Gastrocnemius medialis (tissue), 4 donors: ENCODE measurements at regions not wholly inside any gene's neighbourhood (a gene's known extent, or its start where the extent isn't known, plus 50 kb on each side); places are given as distances from the start of the nearest gene placed in this dataset.

Experiments used
- ATAC-seq, 2 donors: fragments of 150-250 bp; one replicate each; pipeline ENCODE4 v1.9.1; 2016
- DNase-seq, 2 donors: peaks; one replicate each; pipeline ENCODE4 v3.0.0-alpha.2; 2019
- H3K27ac ChIP-seq, 4 donors: fragments of 200-600 bp; sonication (generic); 1 replicate in 1 of 4; 2 replicates in 3 of 4; pipeline ENCODE4 v1.5.1; 2016 to 2018; ENCODE audit warnings: mild to moderate bottlenecking in 2 of 4, moderate library complexity in 1 of 4
- H3K27me3 ChIP-seq, 3 donors: fragments of 200-600 bp; sonication (generic) in 2 of 3; 1 replicate in 1 of 3; 2 replicates in 2 of 3; pipeline versions ENCODE4 v1.5.1 to v1.6.0; 2016 to 2019; ENCODE audit warnings: mild to moderate bottlenecking in 1 of 3, moderate library complexity in 1 of 3
- H3K36me3 ChIP-seq, 2 donors: fragments of 200-600 bp; sonication (generic) in 1 of 2; one replicate each; pipeline ENCODE4 v1.5.1; 2017 to 2018
- H3K4me1 ChIP-seq, 2 donors: fragments of 200-600 bp; sonication (generic) in 1 of 2; one replicate each; pipeline ENCODE4 v1.5.1; 2016 to 2017; ENCODE audit warnings: mild to moderate bottlenecking in 2 of 2
- H3K4me3 ChIP-seq, 4 donors: fragments of 200-600 bp; sonication (generic) in 3 of 4; 1 replicate in 1 of 4; 2 replicates in 3 of 4; pipeline ENCODE4 v1.5.1; 2016 to 2019; ENCODE audit warnings: mild to moderate bottlenecking in 2 of 4
- H3K9me3 ChIP-seq, 3 donors: fragments of 200-600 bp; sonication (generic) in 2 of 3; 1 replicate in 1 of 3; 2 replicates in 2 of 3; pipeline ENCODE4 v1.5.1; 2016 to 2019
- POLR2A ChIP-seq, 2 donors: fragments of 450-650 bp; IDR thresholded peaks; one replicate each; pipeline ENCODE4 v1.6.1; 2017; ENCODE audit warnings: antibody characterized with exemption in 2 of 2, mild to moderate bottlenecking in 2 of 2, moderate library complexity in 2 of 2
- in situ Hi-C, 4 donors: fragments of 200-750 bp; cut with MboI; loops; one replicate each; pipeline versions ENCODE4 v1.15.0 to v1.8.0; 2017; ENCODE audit warnings: low sequenced_read_pairs in 4 of 4
- intact Hi-C: fragments of 100-400 bp; cut with DNase I; formaldehyde crosslinking; loops from one replicate; pipeline ENCODE4 v1.15.1; 2023; ENCODE audit warnings: low total_unique reads
- TF ChIP-seq, protein P1 (sequence below), 5 experiments: fragments of 450-650 bp in 3 of 5; fragments of 200-600 bp in 2 of 5; sonication (generic) in 2 of 5; IDR thresholded peaks in 4 of 5; conservative IDR thresholded peaks in 1 of 5; 1 replicate in 4 of 5; 2 replicates in 1 of 5; pipeline ENCODE4 v1.5.1; 2016 to 2019; ENCODE audit warnings: antibody characterized with exemption in 5 of 5, mild to moderate bottlenecking in 3 of 5, moderate library complexity in 3 of 5

DNA sequence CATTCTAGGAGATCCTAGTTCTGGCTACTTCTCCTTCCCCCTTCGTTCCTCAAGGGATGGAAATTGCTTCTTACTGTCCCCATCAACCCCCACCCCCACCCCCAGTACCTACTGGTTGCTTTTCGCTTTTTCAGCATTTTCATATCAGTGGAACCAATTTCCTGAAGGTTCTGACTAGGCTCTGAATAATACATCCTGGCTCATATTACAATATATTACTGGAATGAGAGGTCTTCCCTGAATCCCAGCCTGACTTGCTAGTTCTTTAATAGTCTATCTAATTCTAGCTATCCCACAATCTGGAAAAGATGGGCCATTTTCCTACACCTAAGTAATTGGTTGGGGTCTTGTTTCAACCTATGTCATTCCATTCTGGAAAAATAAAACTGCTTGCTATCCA lies 207.4 kb downstream of the COG6 start:
- no peaks in the 10 kb centered on the region for H3K4me1 ChIP-seq
- DNase-seq (no peak), ATAC-seq (no peak)
- no peak overlapping the region for H3K27ac ChIP-seq
- in situ Hi-C loops (no loop called here), intact Hi-C loops (no loop called here)
- H3K36me3 ChIP-seq: no peaks in the 10 kb centered on the region
- H3K9me3 ChIP-seq: no peaks in the 10 kb centered on the region
- H3K27me3 ChIP-seq: no peaks in the 10 kb centered on the region
- no peak overlapping the region for H3K4me3 ChIP-seq
- TF ChIP-seq, protein P1, sequence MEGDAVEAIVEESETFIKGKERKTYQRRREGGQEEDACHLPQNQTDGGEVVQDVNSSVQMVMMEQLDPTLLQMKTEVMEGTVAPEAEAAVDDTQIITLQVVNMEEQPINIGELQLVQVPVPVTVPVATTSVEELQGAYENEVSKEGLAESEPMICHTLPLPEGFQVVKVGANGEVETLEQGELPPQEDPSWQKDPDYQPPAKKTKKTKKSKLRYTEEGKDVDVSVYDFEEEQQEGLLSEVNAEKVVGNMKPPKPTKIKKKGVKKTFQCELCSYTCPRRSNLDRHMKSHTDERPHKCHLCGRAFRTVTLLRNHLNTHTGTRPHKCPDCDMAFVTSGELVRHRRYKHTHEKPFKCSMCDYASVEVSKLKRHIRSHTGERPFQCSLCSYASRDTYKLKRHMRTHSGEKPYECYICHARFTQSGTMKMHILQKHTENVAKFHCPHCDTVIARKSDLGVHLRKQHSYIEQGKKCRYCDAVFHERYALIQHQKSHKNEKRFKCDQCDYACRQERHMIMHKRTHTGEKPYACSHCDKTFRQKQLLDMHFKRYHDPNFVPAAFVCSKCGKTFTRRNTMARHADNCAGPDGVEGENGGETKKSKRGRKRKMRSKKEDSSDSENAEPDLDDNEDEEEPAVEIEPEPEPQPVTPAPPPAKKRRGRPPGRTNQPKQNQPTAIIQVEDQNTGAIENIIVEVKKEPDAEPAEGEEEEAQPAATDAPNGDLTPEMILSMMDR (IDR thresholded peaks at IDR 0.05 in 4 of 5, conservative IDR thresholded peaks at IDR 0.05 in 1 of 5): no peak
- no peak for TF ChIP-seq POLR2A (IDR thresholded peaks at IDR 0.05)

DNA sequence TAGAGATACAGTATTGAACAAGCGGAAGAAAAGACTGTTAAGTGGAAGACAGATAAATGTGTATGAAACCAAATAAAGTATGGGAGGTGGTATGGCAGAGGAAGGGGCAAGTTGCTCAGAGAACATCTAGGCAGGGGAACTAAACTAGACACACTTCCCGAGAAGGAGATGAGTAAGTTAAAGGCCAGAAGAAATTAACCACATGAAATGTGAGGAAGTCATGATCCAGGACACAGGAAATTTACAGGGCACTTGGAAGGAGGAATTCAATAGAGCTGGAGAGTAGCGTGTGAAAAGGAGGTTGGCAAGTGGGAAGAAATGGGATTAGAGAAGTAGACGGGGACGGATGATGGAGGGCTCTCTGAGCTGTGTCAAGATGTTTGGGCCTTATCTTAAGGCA lies 208.8 kb downstream of the COG6 start:
- ATAC-seq: no peak
- H3K36me3 ChIP-seq: no peaks in the 10 kb centered on the region
- no peaks in the 10 kb centered on the region for H3K9me3 ChIP-seq
- in situ Hi-C loops: no loop called here
- no peaks in the 10 kb centered on the region for H3K4me1 ChIP-seq
- TF ChIP-seq, protein P1 (IDR thresholded peaks at IDR 0.05 in 4 of 5, conservative IDR thresholded peaks at IDR 0.05 in 1 of 5): no peak
- no peak for TF ChIP-seq POLR2A (IDR thresholded peaks at IDR 0.05)
- no peak overlapping the region for H3K4me3 ChIP-seq
- intact Hi-C loops: no loop called here
- H3K27me3 ChIP-seq: no peaks in the 10 kb centered on the region
- no peak for DNase-seq
- no peak overlapping the region for H3K27ac ChIP-seq

DNA sequence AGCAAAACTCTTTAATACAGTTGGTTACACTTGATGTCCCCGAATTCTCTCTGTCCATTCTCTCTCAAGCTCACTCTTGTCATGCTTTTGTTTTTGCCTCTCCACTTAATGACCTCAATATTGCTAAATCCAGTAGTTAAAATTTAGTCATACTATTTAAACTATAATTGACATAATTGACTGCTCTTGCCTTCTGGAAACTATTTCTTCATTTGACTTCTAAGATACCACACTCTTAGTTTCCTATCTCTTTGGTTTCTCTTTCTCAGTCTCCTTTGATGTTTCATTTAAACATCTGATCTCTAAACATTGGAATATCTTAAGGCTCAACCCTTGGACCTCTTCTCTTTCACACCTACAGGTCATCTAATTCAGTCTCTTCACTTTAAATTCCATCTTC lies 211.3 kb downstream of the COG6 start:
- DNase-seq: no peak
- no peak overlapping the region for H3K27ac ChIP-seq
- no peak for ATAC-seq
- in situ Hi-C loops: no loop called here
- no peaks in the 10 kb centered on the region for H3K36me3 ChIP-seq
- no peak overlapping the region for H3K4me3 ChIP-seq
- TF ChIP-seq, protein P1 (IDR thresholded peaks at IDR 0.05 in 4 of 5, conservative IDR thresholded peaks at IDR 0.05 in 1 of 5): no peak
- TF ChIP-seq POLR2A (IDR thresholded peaks at IDR 0.05): no peak
- intact Hi-C loops: no loop called here
- H3K9me3 ChIP-seq: no peaks in the 10 kb centered on the region
- no peaks in the 10 kb centered on the region for H3K4me1 ChIP-seq
- H3K27me3 ChIP-seq: no peaks in the 10 kb centered on the region

GRCh38 chr13:39867807-39868206 lies 212.3 kb downstream of the COG6 start:
- intact Hi-C loops (no loop called here), in situ Hi-C loops (no loop called here)
- no peaks in the 10 kb centered on the region for H3K9me3 ChIP-seq
- no peaks in the 10 kb centered on the region for H3K36me3 ChIP-seq
- no peak for DNase-seq
- H3K27ac ChIP-seq: no peak overlapping the region
- TF ChIP-seq, protein P1 (IDR thresholded peaks at IDR 0.05 in 4 of 5, conservative IDR thresholded peaks at IDR 0.05 in 1 of 5): no peak
- TF ChIP-seq POLR2A (IDR thresholded peaks at IDR 0.05): no peak
- no peak for ATAC-seq
- no peaks in the 10 kb centered on the region for H3K27me3 ChIP-seq
- no peaks in the 10 kb centered on the region for H3K4me1 ChIP-seq
- H3K4me3 ChIP-seq: no peak overlapping the region

DNA sequence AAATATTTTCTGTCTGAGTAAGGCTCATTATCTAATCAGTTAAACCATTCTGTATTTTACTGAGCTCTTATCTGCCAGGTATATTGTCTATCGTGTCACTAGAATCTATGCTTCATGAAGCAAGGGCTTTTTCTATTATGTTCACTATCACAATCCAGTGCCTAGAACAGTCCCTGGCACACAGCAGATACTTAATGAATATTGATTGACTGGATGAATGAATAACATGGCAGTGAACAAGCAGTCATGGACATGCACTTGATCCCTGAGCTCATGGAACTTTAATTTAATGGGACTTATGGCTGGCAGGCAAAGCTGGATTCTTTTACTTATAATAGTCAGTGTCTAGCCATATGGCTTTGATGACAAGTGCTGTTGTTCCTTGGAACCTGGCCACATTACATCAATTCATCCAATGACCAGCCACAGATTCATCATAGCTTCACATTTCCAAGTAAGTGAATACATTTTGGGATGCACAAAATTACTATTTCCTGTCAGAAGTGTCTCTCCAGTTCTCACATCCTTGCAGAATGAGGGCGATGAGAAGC lies 214.8 kb downstream of the COG6 start:
- no peak for ATAC-seq
- in situ Hi-C loops: no loop called here
- Histone ChIP-seq H3K27me3 (no peaks in the 10 kb centered on the region), H3K27ac (no peak overlapping the region), H3K36me3 (no peaks in the 10 kb centered on the region), H3K9me3 (no peaks in the 10 kb centered on the region), H3K4me3 (no peak overlapping the region), H3K4me1 (no peaks in the 10 kb centered on the region)
- TF ChIP-seq POLR2A (IDR thresholded peaks at IDR 0.05): no peak
- TF ChIP-seq, protein P1 (IDR thresholded peaks at IDR 0.05 in 4 of 5, conservative IDR thresholded peaks at IDR 0.05 in 1 of 5): no peak
- intact Hi-C loops: no loop called here
- DNase-seq: no peak
